LNCaP clone FGC (cell line): ENCODE measurements at regions not wholly inside any gene's neighbourhood (a gene's known extent, or its start where the extent isn't known, plus 50 kb on each side); places are given as distances from the start of the nearest gene placed in this dataset.

Source experiments
- DNase-seq: peaks from one replicate; pipeline ENCODE4 v3.0.0-alpha.2; 2011; ENCODE audit warnings: low read depth
- H3K4me3 ChIP-seq: 2 replicates; pipeline ENCODE4 v1.5.1; 2011; ENCODE audit warnings: mild to moderate bottlenecking, low read depth, low read length, control low read depth
- CTCF ChIP-seq: IDR thresholded peaks from 2 replicates; pipeline ENCODE4 v1.5.1; 2012; ENCODE audit warnings: mild to moderate bottlenecking; ENCODE audit not compliant: control insufficient read depth, insufficient read depth; ENCODE audit errors: extremely low read depth

- DNase-seq: no peak
- TF ChIP-seq CTCF: no peak
- no peak overlapping the region for H3K4me3 ChIP-seq
These were observed 221.6 kb upstream of the CDYL start for GRCh38 chr6:4554645-4555044.

- no peak overlapping the region for H3K4me3 ChIP-seq
- no peak for TF ChIP-seq CTCF
- no peak for DNase-seq
These were observed 222.8 kb upstream of the CDYL start for GRCh38 chr6:4553387-4553786.

- DNase-seq: no peak
- TF ChIP-seq CTCF: no peak
- no peak overlapping the region for H3K4me3 ChIP-seq
These were observed 226.0 kb upstream of the CDYL start for GRCh38 chr6:4550227-4550597.

GRCh38 chr6:4549556-4550226 is 226.5 kb upstream of the CDYL start:
- TF ChIP-seq CTCF: no peak
- DNase-seq: no peak
- H3K4me3 ChIP-seq: no peak overlapping the region

DNA sequence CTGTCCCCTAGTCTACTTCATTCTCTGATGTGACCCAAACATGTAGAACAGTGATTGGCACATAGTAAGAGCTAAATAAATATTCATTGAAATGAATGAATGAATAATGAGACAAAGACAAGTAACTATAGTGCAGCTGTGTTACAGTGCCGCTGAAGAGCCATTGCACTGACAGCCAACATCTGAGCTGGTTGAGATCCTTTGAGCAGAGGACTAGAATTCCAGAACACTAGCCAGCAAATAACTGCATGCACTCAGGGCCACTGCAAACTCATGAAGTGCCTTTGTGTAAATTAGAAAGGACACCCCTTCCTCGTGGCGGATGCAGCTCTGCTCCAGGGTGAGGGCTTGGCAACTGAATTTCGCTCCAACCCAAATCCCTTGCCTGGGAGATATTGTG is 230.3 kb upstream of the CDYL start:
- no peak overlapping the region for H3K4me3 ChIP-seq
- no peak for TF ChIP-seq CTCF
- no peak for DNase-seq

DNA sequence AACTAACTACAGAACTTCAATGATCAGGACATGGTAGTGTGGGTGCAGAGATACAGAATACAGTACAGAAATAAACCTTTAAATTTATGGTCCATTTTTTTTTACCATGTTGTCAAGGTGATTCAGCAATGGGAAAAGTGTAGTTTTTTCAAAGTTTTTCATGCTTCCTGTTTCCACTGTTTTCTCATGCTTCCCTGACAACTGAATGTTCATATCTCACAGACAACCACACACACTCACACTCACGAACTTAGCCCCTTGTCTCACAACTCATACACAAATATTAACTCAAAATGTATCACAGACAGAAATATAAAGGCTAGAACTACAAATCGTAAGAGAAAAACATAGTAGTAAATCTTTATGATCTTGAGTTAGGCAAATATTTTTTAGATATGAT is 232.6 kb upstream of the CDYL start:
- H3K4me3 ChIP-seq: no peak overlapping the region
- no peak for TF ChIP-seq CTCF
- no peak for DNase-seq

DNA sequence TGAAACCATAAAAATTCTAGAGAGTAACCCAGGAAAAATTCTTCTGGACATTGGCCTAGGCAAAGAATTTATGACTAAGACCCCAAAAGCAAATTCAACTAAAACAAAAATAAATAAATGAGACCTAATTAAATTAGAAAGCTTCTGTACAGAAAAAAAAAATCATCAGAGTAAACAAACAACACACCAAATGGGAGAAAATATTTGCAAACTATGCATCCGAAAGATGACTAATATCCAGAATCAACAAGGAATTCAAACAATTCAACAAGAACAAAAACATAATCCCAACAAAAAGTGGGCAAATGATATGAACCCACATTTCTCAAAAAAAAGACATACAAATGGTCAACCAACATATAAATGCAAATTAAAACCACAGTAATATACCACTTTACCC is 242.6 kb upstream of the CDYL start:
- no peak for DNase-seq
- no peak overlapping the region for H3K4me3 ChIP-seq
- TF ChIP-seq CTCF: no peak
